ENCODE measurements at regions not wholly inside any gene's neighbourhood (a gene's known extent, or its start where the extent isn't known, plus 50 kb on each side); places are given as distances from the start of the nearest gene placed in this dataset.

GRCh38 chr4:96193061-96193460 lies 353.2 kb downstream of the PDHA2 start:
- no peaks in the 10 kb centered on the region for H3K9me3 ChIP-seq (ENCODE audit: low read length)
- H2AFZ ChIP-seq (ENCODE audit: low read length) = no peak overlapping the region
- H3K4me1 ChIP-seq (ENCODE audit: insufficient read depth, low read length, poor library complexity, severe bottlenecking) = no peaks in the 10 kb centered on the region
- CTCF ChIA-PET (ENCODE audit: unreplicated experiment) = no interaction called here
- no peaks in the 10 kb centered on the region for H3K9me2 ChIP-seq (ENCODE audit: insufficient read depth, low read length)
- POLR2A ChIA-PET = interaction anchor here (1.7 kb wide), 1 partner anchor 9 kb away, joined by 4 read pairs; no protein-coding TSS in a partner anchor
- no peaks in the 10 kb centered on the region for H3K79me2 ChIP-seq (ENCODE audit: insufficient read depth, low read depth, low read length)
- no peaks in the 10 kb centered on the region for H3K36me3 ChIP-seq (ENCODE audit: insufficient read depth, low read length)
- H3K4me3 ChIP-seq (ENCODE audit: low read depth, low read length, poor library complexity, severe bottlenecking) = no peak overlapping the region
- no TSS peak for BruUV-seq (replicated peaks)
- H3K27ac ChIP-seq (ENCODE audit: low read depth, low read length, poor library complexity, severe bottlenecking) = no peak overlapping the region
- H4K20me1 ChIP-seq (ENCODE audit: insufficient read depth, low read length) = no peaks in the 10 kb centered on the region
- TF ChIP-seq CTCF (conservative IDR thresholded peaks at IDR 0.05; ENCODE audit: low read length) = no peak
- no peak for TF ChIP-seq EZH2phosphoT487 (IDR thresholded peaks at IDR 0.05; ENCODE audit: borderline replicate concordance, low read depth, low read length)
- no peak overlapping the region for H3K4me2 ChIP-seq (ENCODE audit: low read length)
- intact Hi-C loops (cut with micrococcal nuclease; ENCODE audit: unreplicated experiment) = no loop called here
- no peak for DNase-seq (ENCODE audit: low spot score)

DNA sequence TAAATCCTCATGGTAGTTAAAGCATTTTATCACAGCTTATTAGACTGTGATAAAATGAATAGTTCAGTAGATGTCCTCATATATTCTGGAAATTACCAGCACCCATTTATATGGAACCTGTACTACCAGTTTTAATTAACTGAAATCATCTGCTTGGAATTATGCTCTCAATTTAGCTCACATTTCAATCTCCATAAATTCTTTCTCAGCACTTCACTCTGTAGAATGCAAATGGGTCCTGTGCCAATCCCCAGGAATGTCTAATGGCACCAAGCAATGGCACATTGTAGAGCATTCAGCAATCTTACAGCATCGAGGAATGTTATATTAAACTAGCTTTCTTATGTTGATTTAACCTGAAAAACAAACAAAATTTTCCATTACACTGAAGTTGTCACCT lies 355.1 kb downstream of the PDHA2 start:
- H3K4me1 ChIP-seq (ENCODE audit: insufficient read depth, low read length, poor library complexity, severe bottlenecking) = no peaks in the 10 kb centered on the region
- TF ChIP-seq EZH2phosphoT487 (IDR thresholded peaks at IDR 0.05; ENCODE audit: borderline replicate concordance, low read depth, low read length) (no peak), CTCF (conservative IDR thresholded peaks at IDR 0.05; ENCODE audit: low read length) (no peak)
- H3K4me3 ChIP-seq (ENCODE audit: low read depth, low read length, poor library complexity, severe bottlenecking) = no peak overlapping the region
- no TSS peak for BruUV-seq (replicated peaks)
- H4K20me1 ChIP-seq (ENCODE audit: insufficient read depth, low read length) = no peaks in the 10 kb centered on the region
- no peak overlapping the region for H3K4me2 ChIP-seq (ENCODE audit: low read length)
- H3K27ac ChIP-seq (ENCODE audit: low read depth, low read length, poor library complexity, severe bottlenecking) = no peak overlapping the region
- POLR2A ChIA-PET = interaction anchor here (1.2 kb wide), 1 partner anchor 22 kb away, joined by 3 read pairs; no protein-coding TSS in a partner anchor
- no peaks in the 10 kb centered on the region for H3K36me3 ChIP-seq (ENCODE audit: insufficient read depth, low read length)
- no peaks in the 10 kb centered on the region for H3K79me2 ChIP-seq (ENCODE audit: insufficient read depth, low read depth, low read length)
- H3K9me2 ChIP-seq (ENCODE audit: insufficient read depth, low read length) = no peaks in the 10 kb centered on the region
- CTCF ChIA-PET (ENCODE audit: unreplicated experiment) = no interaction called here
- no peak for DNase-seq (ENCODE audit: low spot score)
- no peak overlapping the region for H2AFZ ChIP-seq (ENCODE audit: low read length)
- intact Hi-C loops (cut with micrococcal nuclease; ENCODE audit: unreplicated experiment) = no loop called here
- no peaks in the 10 kb centered on the region for H3K9me3 ChIP-seq (ENCODE audit: low read length)

- no peaks in the 10 kb centered on the region for H3K36me3 ChIP-seq (ENCODE audit: insufficient read depth, low read length)
- H3K27ac ChIP-seq (ENCODE audit: low read depth, low read length, poor library complexity, severe bottlenecking) = no peak overlapping the region
- TF ChIP-seq CTCF (conservative IDR thresholded peaks at IDR 0.05; ENCODE audit: low read length) = no peak
- no peak for TF ChIP-seq EZH2phosphoT487 (IDR thresholded peaks at IDR 0.05; ENCODE audit: borderline replicate concordance, low read depth, low read length)
- BruUV-seq (replicated peaks) = no TSS peak
- H3K4me1 ChIP-seq (ENCODE audit: insufficient read depth, low read length, poor library complexity, severe bottlenecking) = no peaks in the 10 kb centered on the region
- POLR2A ChIA-PET = no interaction called here
- no peaks in the 10 kb centered on the region for H3K9me2 ChIP-seq (ENCODE audit: insufficient read depth, low read length)
- H3K79me2 ChIP-seq (ENCODE audit: insufficient read depth, low read depth, low read length) = no peaks in the 10 kb centered on the region
- H2AFZ ChIP-seq (ENCODE audit: low read length) = no peak overlapping the region
- H3K4me2 ChIP-seq (ENCODE audit: low read length) = no peak overlapping the region
- CTCF ChIA-PET (ENCODE audit: unreplicated experiment) = no interaction called here
- intact Hi-C loops (cut with micrococcal nuclease; ENCODE audit: unreplicated experiment) = no loop called here
- H4K20me1 ChIP-seq (ENCODE audit: insufficient read depth, low read length) = no peaks in the 10 kb centered on the region
- no peak for DNase-seq (ENCODE audit: low spot score)
- no peak overlapping the region for H3K4me3 ChIP-seq (ENCODE audit: low read depth, low read length, poor library complexity, severe bottlenecking)
- H3K9me3 ChIP-seq (ENCODE audit: low read length) = no peaks in the 10 kb centered on the region
Measured at GRCh38 chr4:96205143-96205936, 365.4 kb downstream of the PDHA2 start.

Data from OCI-LY7 (cell line).